ENCODE measurements at regions not wholly inside any gene's neighbourhood (a gene's known extent, or its start where the extent isn't known, plus 50 kb on each side); places are given as distances from the start of the nearest gene placed in this dataset.

GRCh38 chr3:70770650-70771049, 458.2 kb upstream of the MDFIC2 start:
- Histone ChIP-seq H3K27me3 (ENCODE audit: control insufficient read depth in 4 of 4, insufficient read depth in 4 of 4, low read length in 3 of 4) (no peaks in the 10 kb centered on the region), H3K9me3 (ENCODE audit: control insufficient read depth in 4 of 4, low read length in 3 of 4) (peaks cover 0 to 3% (median 0%) of the 10 kb centered on the region in 4 donors), H3K27ac (ENCODE audit: low read depth in 1 of 2, low read length in 2 of 2) (no peak overlapping the region), H3K4me1 (ENCODE audit: control insufficient read depth in 4 of 4, insufficient read depth in 4 of 4, low read length in 3 of 4) (no peaks in the 10 kb centered on the region), H3K9ac (ENCODE audit: low read depth in 1 of 2, low read length in 2 of 2) (no peak overlapping the region), H3K36me3 (ENCODE audit: control insufficient read depth in 4 of 4, insufficient read depth in 3 of 4, low read depth in 1 of 4, low read length in 3 of 4) (no peaks in the 10 kb centered on the region), H3K4me3 (ENCODE audit: low read depth in 1 of 3, low read length in 3 of 3) (no peak overlapping the region)
- WGBS, result 63% methylated on average over 1 of the region's 1 CpG
- no peak for DNase-seq (ENCODE audit: low spot score)
- TF ChIP-seq HNF4G (IDR thresholded peaks at IDR 0.05) (no peak), RXRA (IDR thresholded peaks at IDR 0.05) (no peak), REST (IDR thresholded peaks at IDR 0.05) (no peak), SP1 (IDR thresholded peaks at IDR 0.05) (no peak), HNF4A (conservative IDR thresholded peaks at IDR 0.05) (no peak), MAX (IDR thresholded peaks at IDR 0.05) (no peak), FOXA1 (IDR thresholded peaks at IDR 0.05) (no peak), ATF3 (IDR thresholded peaks at IDR 0.05) (no peak), NR2F2 (IDR thresholded peaks at IDR 0.05) (no peak), JUND (IDR thresholded peaks at IDR 0.05) (no peak), GABPA (IDR thresholded peaks at IDR 0.05 in 1 of 2, conservative IDR thresholded peaks at IDR 0.05 in 1 of 2) (no peak), TAF1 (conservative IDR thresholded peaks at IDR 0.05) (no peak), EGR1 (IDR thresholded peaks at IDR 0.05; ENCODE audit: low read depth in 2 of 2) (no peak)
- TF ChIP-seq, protein P1, sequence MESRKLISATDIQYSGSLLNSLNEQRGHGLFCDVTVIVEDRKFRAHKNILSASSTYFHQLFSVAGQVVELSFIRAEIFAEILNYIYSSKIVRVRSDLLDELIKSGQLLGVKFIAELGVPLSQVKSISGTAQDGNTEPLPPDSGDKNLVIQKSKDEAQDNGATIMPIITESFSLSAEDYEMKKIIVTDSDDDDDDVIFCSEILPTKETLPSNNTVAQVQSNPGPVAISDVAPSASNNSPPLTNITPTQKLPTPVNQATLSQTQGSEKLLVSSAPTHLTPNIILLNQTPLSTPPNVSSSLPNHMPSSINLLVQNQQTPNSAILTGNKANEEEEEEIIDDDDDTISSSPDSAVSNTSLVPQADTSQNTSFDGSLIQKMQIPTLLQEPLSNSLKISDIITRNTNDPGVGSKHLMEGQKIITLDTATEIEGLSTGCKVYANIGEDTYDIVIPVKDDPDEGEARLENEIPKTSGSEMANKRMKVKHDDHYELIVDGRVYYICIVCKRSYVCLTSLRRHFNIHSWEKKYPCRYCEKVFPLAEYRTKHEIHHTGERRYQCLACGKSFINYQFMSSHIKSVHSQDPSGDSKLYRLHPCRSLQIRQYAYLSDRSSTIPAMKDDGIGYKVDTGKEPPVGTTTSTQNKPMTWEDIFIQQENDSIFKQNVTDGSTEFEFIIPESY (IDR thresholded peaks at IDR 0.05), result no peak
- TF ChIP-seq, protein P2, sequence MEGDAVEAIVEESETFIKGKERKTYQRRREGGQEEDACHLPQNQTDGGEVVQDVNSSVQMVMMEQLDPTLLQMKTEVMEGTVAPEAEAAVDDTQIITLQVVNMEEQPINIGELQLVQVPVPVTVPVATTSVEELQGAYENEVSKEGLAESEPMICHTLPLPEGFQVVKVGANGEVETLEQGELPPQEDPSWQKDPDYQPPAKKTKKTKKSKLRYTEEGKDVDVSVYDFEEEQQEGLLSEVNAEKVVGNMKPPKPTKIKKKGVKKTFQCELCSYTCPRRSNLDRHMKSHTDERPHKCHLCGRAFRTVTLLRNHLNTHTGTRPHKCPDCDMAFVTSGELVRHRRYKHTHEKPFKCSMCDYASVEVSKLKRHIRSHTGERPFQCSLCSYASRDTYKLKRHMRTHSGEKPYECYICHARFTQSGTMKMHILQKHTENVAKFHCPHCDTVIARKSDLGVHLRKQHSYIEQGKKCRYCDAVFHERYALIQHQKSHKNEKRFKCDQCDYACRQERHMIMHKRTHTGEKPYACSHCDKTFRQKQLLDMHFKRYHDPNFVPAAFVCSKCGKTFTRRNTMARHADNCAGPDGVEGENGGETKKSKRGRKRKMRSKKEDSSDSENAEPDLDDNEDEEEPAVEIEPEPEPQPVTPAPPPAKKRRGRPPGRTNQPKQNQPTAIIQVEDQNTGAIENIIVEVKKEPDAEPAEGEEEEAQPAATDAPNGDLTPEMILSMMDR (IDR thresholded peaks at IDR 0.05; ENCODE audit: low read depth, low read length, missing input control), result no peak

- Histone ChIP-seq H3K27me3 (ENCODE audit: control insufficient read depth in 4 of 4, insufficient read depth in 4 of 4, low read length in 3 of 4) (peaks cover 0 to 5% (median 0%) of the 10 kb centered on the region in 4 donors), H3K4me3 (ENCODE audit: low read depth in 1 of 3, low read length in 3 of 3) (no peak overlapping the region), H3K9me3 (ENCODE audit: control insufficient read depth in 4 of 4, low read length in 3 of 4) (peaks cover 0 to 3% (median 0%) of the 10 kb centered on the region in 4 donors), H3K4me1 (ENCODE audit: control insufficient read depth in 4 of 4, insufficient read depth in 4 of 4, low read length in 3 of 4) (no peaks in the 10 kb centered on the region), H3K9ac (ENCODE audit: low read depth in 1 of 2, low read length in 2 of 2) (no peak overlapping the region), H3K36me3 (ENCODE audit: control insufficient read depth in 4 of 4, insufficient read depth in 3 of 4, low read depth in 1 of 4, low read length in 3 of 4) (no peaks in the 10 kb centered on the region), H3K27ac (ENCODE audit: low read depth in 1 of 2, low read length in 2 of 2) (no peak overlapping the region)
- 90% methylated on average over 2 of the region's 2 CpGs for WGBS
- TF ChIP-seq JUND (IDR thresholded peaks at IDR 0.05) (no peak), FOXA1 (IDR thresholded peaks at IDR 0.05) (no peak)
- DNase-seq (ENCODE audit: low spot score), result no peak
Observed at GRCh38 chr3:70766301-70766700, 453.9 kb upstream of the MDFIC2 start.

All from liver (tissue), 8 donors.